ENCODE measurements at regions not wholly inside any gene's neighbourhood (a gene's known extent, or its start where the extent isn't known, plus 50 kb on each side); places are given as distances from the start of the nearest gene placed in this dataset.

GRCh38 chr10:61039868-61040267 is 95.9 kb upstream of the RHOBTB1 start:
- no peak for TF ChIP-seq ZFX (IDR thresholded peaks at IDR 0.05)
- no peak for TF ChIP-seq CTCF (conservative IDR thresholded peaks at IDR 0.05)
